HEK293T (cell line): ENCODE measurements at regions not wholly inside any gene's neighbourhood (a gene's known extent, or its start where the extent isn't known, plus 50 kb on each side); places are given as distances from the start of the nearest gene placed in this dataset.
"Not testable (repeated sequence)": the region's sequence is repeated elsewhere in the genome, so short reads cannot be mapped to it uniquely, and the experiment has no call there.

Experiments used
- ARNT ChIP-seq: fragments of 450-650 bp; IDR thresholded peaks from 2 replicates; pipeline ENCODE4 v1.6.1; 2017; ENCODE audit warnings: mild to moderate bottlenecking
- BHLHE40 ChIP-seq: fragments of 450-650 bp; IDR thresholded peaks from 2 replicates; pipeline ENCODE4 v1.6.1; 2016; ENCODE audit warnings: mild to moderate bottlenecking, moderate library complexity, borderline replicate concordance
- FOXK2 ChIP-seq: fragments of 450-650 bp; IDR thresholded peaks from 2 replicates; pipeline ENCODE4 v1.6.1; 2016; ENCODE audit warnings: mild to moderate bottlenecking
- FOXM1 ChIP-seq: fragments of 450-650 bp; IDR thresholded peaks from 2 replicates; pipeline ENCODE4 v1.6.1; 2017; ENCODE audit warnings: mild to moderate bottlenecking, borderline replicate concordance
- L3MBTL2 ChIP-seq: fragments of 450-650 bp; conservative IDR thresholded peaks from 2 replicates; pipeline ENCODE4 v1.6.1; 2016; ENCODE audit warnings: mild to moderate bottlenecking
- PKNOX1 ChIP-seq: fragments of 450-650 bp; IDR thresholded peaks from 2 replicates; pipeline ENCODE4 v1.6.1; 2016
- SP1 ChIP-seq: fragments of 450-650 bp; IDR thresholded peaks from 2 replicates; pipeline ENCODE4 v1.6.1; 2017
- SUZ12 ChIP-seq: fragments of 450-650 bp; IDR thresholded peaks from 2 replicates; pipeline ENCODE4 v1.6.1; 2016; ENCODE audit warnings: mild to moderate bottlenecking
- TARDBP ChIP-seq: fragments of 450-650 bp; IDR thresholded peaks from 2 replicates; pipeline ENCODE4 v1.6.1; 2016

GRCh38 chr7:90070238-90070637 is 84.0 kb upstream of the STEAP1 start:
- TF ChIP-seq FOXK2, PKNOX1, ARNT, BHLHE40, SUZ12, SP1, TARDBP, L3MBTL2, FOXM1: not testable (repeated sequence)
